HCT116 (cell line): ENCODE measurements at regions not wholly inside any gene's neighbourhood (a gene's known extent, or its start where the extent isn't known, plus 50 kb on each side); places are given as distances from the start of the nearest gene placed in this dataset.

Experiments used
- CEBPB ChIP-seq: IDR thresholded peaks from 2 replicates; pipeline ENCODE4 v1.6.1; 2012; ENCODE audit warnings: low read depth
- CTCF ChIP-seq, 3 experiments: fragments of 200-600 bp in 1 of 3; sonication (generic) in 1 of 3; IDR thresholded peaks in 2 of 3; conservative IDR thresholded peaks in 1 of 3; 2 replicates each; pipeline ENCODE4 v1.5.1; 2012 to 2017; ENCODE audit warnings: low read depth in 2 of 3, low read length in 2 of 3, antibody characterized with exemption in 1 of 3, borderline replicate concordance in 1 of 3, control low read depth in 1 of 3, mild to moderate bottlenecking in 1 of 3, mixed read lengths in 1 of 3, mixed run types in 1 of 3, moderate library complexity in 1 of 3; ENCODE audit not compliant: insufficient read depth in 1 of 3
- EZH2 ChIP-seq: fragments of 200-600 bp; sonication (generic); IDR thresholded peaks from 2 replicates; pipeline ENCODE4 v1.6.1; 2017; ENCODE audit warnings: antibody characterized with exemption, mixed run types
- POLR2A ChIP-seq: IDR thresholded peaks from 2 replicates; pipeline ENCODE4 v1.7.0; 2011; ENCODE audit warnings: borderline replicate concordance; ENCODE audit not compliant: insufficient read depth, insufficient read length; ENCODE audit errors: extremely low read depth
- SIN3A ChIP-seq: IDR thresholded peaks from 2 replicates; pipeline ENCODE4 v1.6.1; 2012; ENCODE audit warnings: low read depth
- TCF7L2 ChIP-seq: IDR thresholded peaks from 2 replicates; pipeline ENCODE4 v1.7.0; 2011; ENCODE audit warnings: borderline replicate concordance, inconsistent platforms; ENCODE audit not compliant: insufficient read depth, insufficient read length; ENCODE audit errors: extremely low read depth
- TF ChIP-seq, protein P1 (sequence below): IDR thresholded peaks from 2 replicates; pipeline ENCODE4 v1.6.1; 2012

- TF ChIP-seq TCF7L2 (no peak), CTCF (IDR thresholded peaks at IDR 0.05 in 2 of 3, conservative IDR thresholded peaks at IDR 0.05 in 1 of 3; ENCODE audit: borderline replicate concordance in 1 of 3, insufficient read depth in 1 of 3, low read depth in 2 of 3, low read length in 2 of 3) (no peak), SIN3A (no peak), CEBPB (no peak), EZH2 (no peak), POLR2A (no peak)
- TF ChIP-seq, protein P1, sequence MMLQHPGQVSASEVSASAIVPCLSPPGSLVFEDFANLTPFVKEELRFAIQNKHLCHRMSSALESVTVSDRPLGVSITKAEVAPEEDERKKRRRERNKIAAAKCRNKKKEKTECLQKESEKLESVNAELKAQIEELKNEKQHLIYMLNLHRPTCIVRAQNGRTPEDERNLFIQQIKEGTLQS = no peak
Measured at GRCh38 chr2:223338016-223338415, 264.1 kb downstream of the SCG2 start.
